ENCODE measurements at regions not wholly inside any gene's neighbourhood (a gene's known extent, or its start where the extent isn't known, plus 50 kb on each side); places are given as distances from the start of the nearest gene placed in this dataset.

DNA sequence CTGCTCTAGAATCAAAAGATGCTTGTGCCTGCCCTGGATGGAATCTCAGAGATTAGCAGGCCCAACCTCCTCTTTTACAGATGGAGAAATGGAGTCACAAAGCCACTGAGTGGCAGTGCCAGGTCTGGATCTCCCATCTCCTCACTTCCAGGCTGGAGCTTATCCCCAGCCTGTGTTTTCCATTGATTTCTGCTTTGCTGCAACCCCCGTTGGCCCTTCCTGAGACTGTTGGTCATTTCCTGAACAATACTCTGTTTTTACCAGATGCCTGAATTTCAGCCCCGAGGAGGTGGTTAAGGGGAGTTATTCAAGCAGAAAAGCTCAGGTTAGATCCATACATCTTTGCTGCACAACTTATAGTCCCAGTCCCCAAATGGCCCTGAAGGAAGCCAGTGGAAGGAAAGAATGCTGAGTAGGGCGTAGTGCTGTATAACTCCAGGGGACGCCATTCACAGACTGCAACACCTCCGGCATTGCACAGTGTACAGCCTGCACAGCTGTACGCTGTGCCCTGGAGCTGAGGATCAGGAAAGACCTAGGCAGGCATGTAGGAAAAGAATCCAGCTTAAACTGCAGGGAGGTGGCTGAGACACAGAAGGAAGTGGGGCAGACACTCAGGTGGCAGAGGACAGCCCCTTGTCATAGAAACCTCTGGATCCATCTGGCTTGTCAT lies 77.5 kb downstream of the RPLP1 start:
- no peak for TF ChIP-seq POLR2A (IDR thresholded peaks at IDR 0.05; ENCODE audit: low read length)
- no peak for TF ChIP-seq GATA1 (IDR thresholded peaks at IDR 0.05; ENCODE audit: low read depth, low read length)
